HG02840 (cell line): ENCODE measurements at regions not wholly inside any gene's neighbourhood (a gene's known extent, or its start where the extent isn't known, plus 50 kb on each side); places are given as distances from the start of the nearest gene placed in this dataset.

Experiments
- ATAC-seq: cut with Tn5 transposase; IDR thresholded peaks from one replicate; pipeline ENCODE4 v1.9.1; 2021; ENCODE audit warnings: mild to moderate bottlenecking, moderate library complexity, moderate number of reproducible peaks; ENCODE audit not compliant: unreplicated experiment, low FRiP score

- no peak for ATAC-seq
Observed at GRCh38 chr1:168913711-168914463, 184.9 kb upstream of the DPT start.

- no peak for ATAC-seq
Observed at GRCh38 chr1:168917309-168917708, 188.3 kb upstream of the DPT start.

- no peak for ATAC-seq
Observed at GRCh38 chr1:168917796-168918195, 188.7 kb upstream of the ATP1B1 start.

GRCh38 chr1:168918860-168919741 is 187.4 kb upstream of the ATP1B1 start:
- ATAC-seq = no peak

GRCh38 chr1:168920456-168921094 is 185.9 kb upstream of the ATP1B1 start:
- no peak for ATAC-seq

- no peak for ATAC-seq
Observed at GRCh38 chr1:168921629-168922028, 184.9 kb upstream of the ATP1B1 start.

GRCh38 chr1:168923521-168924136 is 182.9 kb upstream of the ATP1B1 start:
- no peak for ATAC-seq

GRCh38 chr1:168924976-168925375 is 181.5 kb upstream of the ATP1B1 start:
- ATAC-seq = no peak

GRCh38 chr1:168926236-168926635 is 180.3 kb upstream of the ATP1B1 start:
- no peak for ATAC-seq

GRCh38 chr1:168932539-168932938 is 174.0 kb upstream of the ATP1B1 start:
- no peak for ATAC-seq

- ATAC-seq = no peak
Observed at GRCh38 chr1:168933141-168933805, 173.2 kb upstream of the ATP1B1 start.

GRCh38 chr1:168939110-168939946 is 167.2 kb upstream of the ATP1B1 start:
- ATAC-seq = no peak

- no peak for ATAC-seq
Observed at GRCh38 chr1:168939947-168940223, 166.6 kb upstream of the ATP1B1 start.

GRCh38 chr1:168941640-168942039 is 164.8 kb upstream of the ATP1B1 start:
- ATAC-seq = no peak

GRCh38 chr1:168942165-168942564 is 164.3 kb upstream of the ATP1B1 start:
- no peak for ATAC-seq

GRCh38 chr1:168945870-168946269 is 160.6 kb upstream of the ATP1B1 start:
- ATAC-seq = no peak

GRCh38 chr1:168947041-168947440 is 159.4 kb upstream of the ATP1B1 start:
- no peak for ATAC-seq

GRCh38 chr1:168949672-168950071 is 156.8 kb upstream of the ATP1B1 start:
- no peak for ATAC-seq

- ATAC-seq = no peak
Observed at GRCh38 chr1:168957818-168958217, 148.7 kb upstream of the ATP1B1 start.
